SK-N-MC (cell line): ENCODE measurements at regions not wholly inside any gene's neighbourhood (a gene's known extent, or its start where the extent isn't known, plus 50 kb on each side); places are given as distances from the start of the nearest gene placed in this dataset.

Experiments
- DNase-seq: peaks from one replicate; pipeline ENCODE4 v3.0.0-alpha.2; 2011; ENCODE audit warnings: low read depth, low spot score
- H3K27ac ChIP-seq: fragments of 200-600 bp; sonication (generic); 2 replicates; pipeline ENCODE4 v1.5.1; 2016; ENCODE audit warnings: mixed run types
- H3K36me3 ChIP-seq: fragments of 200-600 bp; sonication (generic); 2 replicates; pipeline ENCODE4 v1.6.1; 2017; ENCODE audit warnings: antibody characterized with exemption, low read length, mixed read lengths; ENCODE audit not compliant: insufficient read depth
- H3K4me3 ChIP-seq: fragments of 200-600 bp; sonication (generic); 2 replicates; pipeline ENCODE4 v1.5.1; 2016
- H3K9ac ChIP-seq: fragments of 200-600 bp; sonication (generic); 2 replicates; pipeline ENCODE4 v1.8.0; 2017; ENCODE audit warnings: mixed run types, mixed read lengths; ENCODE audit not compliant: insufficient read length
- H3K9me3 ChIP-seq: fragments of 200-600 bp; sonication (generic); 2 replicates; pipeline ENCODE4 v1.6.1; 2017; ENCODE audit warnings: low read depth, mild to moderate bottlenecking, antibody characterized with exemption, low read length, moderate library complexity, mixed read lengths
- EZH2 ChIP-seq: fragments of 200-600 bp; sonication (generic); IDR thresholded peaks from one replicate; pipeline ENCODE4 v1.6.1; 2017; ENCODE audit warnings: antibody characterized with exemption
- FOXP2 ChIP-seq: optimal IDR thresholded peaks from 2 replicates; pipeline ENCODE3; 2011; ENCODE audit warnings: mild to moderate bottlenecking, moderate library complexity; ENCODE audit not compliant: insufficient read depth; ENCODE audit errors: extremely low read length, control extremely low read depth
- POLR2AphosphoS5 ChIP-seq: IDR thresholded peaks from 2 replicates; pipeline ENCODE4 v1.6.1; 2012; ENCODE audit warnings: mild to moderate bottlenecking, low read depth, low read length, borderline replicate concordance

DNA sequence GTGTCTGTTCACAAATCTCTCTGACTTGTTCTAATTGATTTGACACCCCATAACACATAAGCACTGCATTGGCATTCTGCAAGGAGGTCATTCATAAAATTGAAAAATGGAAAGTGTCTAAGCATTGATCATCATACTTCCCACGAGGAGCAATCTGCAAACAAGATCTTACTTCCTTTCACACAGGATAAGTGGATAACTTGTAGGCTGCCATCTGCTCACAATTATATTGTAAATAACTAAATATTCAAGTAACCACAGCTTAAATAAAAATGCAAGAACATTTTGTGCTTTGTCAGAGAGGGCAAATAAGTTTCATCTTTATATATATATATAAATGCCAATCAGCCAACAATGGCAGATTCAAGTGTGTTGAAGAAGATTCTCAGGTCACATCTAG is 264.8 kb upstream of the ZC3H12C start:
- no peak for DNase-seq
- H3K4me3 ChIP-seq: no peak overlapping the region
- TF ChIP-seq FOXP2: no peak
- TF ChIP-seq EZH2: no peak
- TF ChIP-seq POLR2AphosphoS5: no peak
- H3K9ac ChIP-seq: no peak overlapping the region
- H3K27ac ChIP-seq: no peak overlapping the region
- H3K36me3 ChIP-seq: no peaks in the 10 kb centered on the region
- H3K9me3 ChIP-seq: no peaks in the 10 kb centered on the region

DNA sequence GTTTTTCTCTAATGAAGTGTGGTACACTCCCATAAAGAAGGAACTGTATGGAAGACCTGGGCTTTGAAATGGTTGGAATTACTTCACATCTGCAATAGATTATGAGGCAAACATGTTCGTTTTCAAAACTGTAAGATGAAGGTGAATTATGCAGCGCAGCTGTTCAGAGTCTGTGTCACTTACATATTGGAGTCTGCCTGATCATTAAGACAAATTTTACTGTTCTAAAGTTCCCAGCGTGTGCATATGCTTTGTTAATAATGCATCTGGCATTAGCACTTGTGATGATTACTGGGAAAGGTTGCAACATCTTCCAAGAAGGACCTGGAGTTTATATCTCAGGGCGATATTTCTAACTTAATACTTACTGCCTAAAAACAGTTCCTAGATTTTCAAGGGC is 255.2 kb upstream of the ZC3H12C start:
- TF ChIP-seq EZH2: no peak
- no peak for TF ChIP-seq POLR2AphosphoS5
- TF ChIP-seq FOXP2: no peak
- Histone ChIP-seq H3K9ac (no peak overlapping the region), H3K27ac (peak overlapping the region; percentile 37; the same call in 1 of the 2 replicates), H3K9me3 (no peaks in the 10 kb centered on the region), H3K4me3 (peak overlapping the region; percentile 2), H3K36me3 (no peaks in the 10 kb centered on the region)
- no peak for DNase-seq

DNA sequence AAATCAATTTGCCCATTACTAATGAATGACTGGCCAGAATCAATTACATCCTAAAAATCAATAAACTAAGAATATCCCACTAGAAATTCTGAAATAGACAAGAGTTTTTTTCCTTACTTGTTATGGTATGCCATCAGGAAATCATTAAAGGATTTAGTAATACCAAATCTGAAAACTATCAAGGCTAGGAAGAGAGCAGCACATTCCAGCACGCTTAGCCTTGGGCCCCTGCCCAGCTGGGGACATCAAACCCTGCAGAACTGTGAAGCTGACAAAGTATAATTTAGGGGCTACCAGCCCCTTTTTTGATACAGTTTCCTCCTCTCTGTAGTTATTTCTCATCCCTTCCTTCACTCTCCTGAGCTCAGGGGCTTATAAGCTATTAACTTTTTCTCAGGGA is 247.8 kb upstream of the ZC3H12C start:
- H3K27ac ChIP-seq: peak overlapping the region; percentile 86
- H3K36me3 ChIP-seq: no peaks in the 10 kb centered on the region
- no peak overlapping the region for H3K9ac ChIP-seq
- DNase-seq: no peak
- TF ChIP-seq POLR2AphosphoS5 (no peak), EZH2 (no peak), FOXP2 (no peak)
- H3K9me3 ChIP-seq: no peaks in the 10 kb centered on the region
- peak overlapping the region; percentile 54 for H3K4me3 ChIP-seq

DNA sequence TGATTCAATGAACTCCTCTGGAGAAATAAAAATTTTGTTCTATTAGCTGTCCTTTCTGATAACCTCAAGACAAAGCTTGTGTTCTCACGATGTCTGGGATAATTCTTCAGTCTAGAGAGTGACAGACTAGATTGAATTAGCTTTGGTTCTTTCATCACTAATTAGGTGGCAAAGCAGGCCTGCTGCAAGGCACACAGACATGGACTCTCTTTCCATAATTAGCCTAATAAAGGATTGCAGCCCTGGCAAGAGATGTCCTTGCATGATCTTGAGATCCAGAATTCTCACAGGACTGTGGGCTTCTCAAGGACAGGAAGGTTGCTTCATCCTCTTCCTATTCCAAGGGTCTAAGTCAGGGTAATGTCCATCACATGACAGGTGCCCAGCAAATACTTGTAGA is 245.6 kb upstream of the ZC3H12C start:
- TF ChIP-seq POLR2AphosphoS5: no peak
- TF ChIP-seq FOXP2: no peak
- TF ChIP-seq EZH2: no peak
- Histone ChIP-seq H3K9ac (no peak overlapping the region), H3K4me3 (no peak overlapping the region), H3K9me3 (no peaks in the 10 kb centered on the region), H3K27ac (no peak overlapping the region), H3K36me3 (no peaks in the 10 kb centered on the region)
- DNase-seq: no peak

DNA sequence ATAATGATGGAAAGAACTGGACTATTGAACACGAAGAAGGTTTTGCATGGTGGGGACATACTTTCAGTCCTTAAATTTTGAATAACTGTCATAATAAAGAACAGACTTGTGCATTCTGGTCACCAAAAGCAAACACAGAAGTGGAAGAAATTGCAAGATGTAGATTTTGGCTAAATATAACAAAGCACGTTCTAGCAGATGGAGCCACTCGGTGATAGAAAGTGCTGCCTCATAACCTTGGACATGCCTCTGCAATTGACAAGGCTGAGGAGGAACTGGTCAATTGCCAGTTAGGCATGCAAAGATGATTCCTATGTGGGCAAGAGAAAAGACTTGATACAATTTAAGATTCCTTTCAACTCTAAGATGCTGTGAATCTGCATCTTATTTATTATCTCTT is 244.1 kb upstream of the ZC3H12C start:
- no peak overlapping the region for H3K9ac ChIP-seq
- no peak overlapping the region for H3K4me3 ChIP-seq
- no peak overlapping the region for H3K27ac ChIP-seq
- no peaks in the 10 kb centered on the region for H3K9me3 ChIP-seq
- no peak for DNase-seq
- H3K36me3 ChIP-seq: no peaks in the 10 kb centered on the region
- no peak for TF ChIP-seq EZH2
- no peak for TF ChIP-seq POLR2AphosphoS5
- TF ChIP-seq FOXP2: no peak

DNA sequence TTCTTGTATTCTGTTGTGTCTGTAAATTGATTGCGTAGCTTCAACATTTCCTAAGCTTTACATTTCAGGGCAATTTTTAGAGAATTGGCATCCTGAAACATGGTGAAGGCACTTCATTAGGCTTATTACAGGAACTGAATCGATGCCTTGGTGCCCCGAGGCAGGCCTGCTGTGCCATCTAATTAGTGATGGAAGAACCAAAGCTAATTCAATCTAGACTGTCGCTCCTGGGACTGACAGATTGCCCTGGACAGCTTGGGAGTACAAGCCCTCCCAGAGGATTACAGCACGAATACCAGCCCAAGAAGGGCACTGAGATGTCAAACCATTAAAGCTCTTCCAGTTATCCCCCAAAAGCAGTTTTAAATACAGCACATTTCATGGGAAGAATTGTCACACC is 243.2 kb upstream of the ZC3H12C start:
- Histone ChIP-seq H3K4me3 (0 out of 2 replicates have a peak overlapping the region, but pooled peaks have one; percentile 22), H3K27ac (no peak overlapping the region), H3K9ac (no peak overlapping the region), H3K36me3 (no peaks in the 10 kb centered on the region), H3K9me3 (no peaks in the 10 kb centered on the region)
- DNase-seq: no peak
- TF ChIP-seq POLR2AphosphoS5: no peak
- TF ChIP-seq EZH2: no peak
- TF ChIP-seq FOXP2: no peak

DNA sequence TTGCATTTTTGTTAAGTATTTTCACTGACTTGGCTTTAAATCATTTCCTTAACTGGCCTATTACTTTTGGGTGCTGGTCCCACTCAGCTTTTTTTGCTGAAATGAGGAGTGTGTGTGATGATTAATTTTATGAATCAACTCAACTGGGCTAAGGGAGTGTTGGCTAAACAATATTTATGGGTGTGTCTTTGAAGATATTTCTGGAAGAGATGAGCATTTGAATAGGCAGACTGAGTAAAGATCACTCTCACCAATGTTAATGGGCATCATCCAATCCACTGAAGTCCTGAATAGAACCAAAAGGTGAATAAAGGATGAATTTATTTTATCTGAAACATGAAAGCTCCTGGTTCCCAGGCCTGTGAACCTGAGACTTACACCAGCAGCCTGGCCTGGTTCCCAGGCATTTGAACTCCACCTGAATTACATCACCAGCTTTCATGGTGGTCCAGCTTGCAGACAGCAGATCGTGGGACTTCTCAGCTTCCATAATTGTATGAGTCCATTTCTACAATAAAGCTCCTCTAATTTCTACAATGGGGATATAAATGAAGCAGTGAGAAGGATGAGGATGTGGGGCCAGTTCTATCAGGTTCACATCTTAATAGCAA is 241.3 kb upstream of the ZC3H12C start:
- Histone ChIP-seq H3K27ac (no peak overlapping the region), H3K9ac (no peak overlapping the region), H3K36me3 (no peaks in the 10 kb centered on the region), H3K4me3 (no peak overlapping the region), H3K9me3 (no peaks in the 10 kb centered on the region)
- no peak for DNase-seq
- TF ChIP-seq FOXP2 (no peak), POLR2AphosphoS5 (no peak), EZH2 (no peak)

DNA sequence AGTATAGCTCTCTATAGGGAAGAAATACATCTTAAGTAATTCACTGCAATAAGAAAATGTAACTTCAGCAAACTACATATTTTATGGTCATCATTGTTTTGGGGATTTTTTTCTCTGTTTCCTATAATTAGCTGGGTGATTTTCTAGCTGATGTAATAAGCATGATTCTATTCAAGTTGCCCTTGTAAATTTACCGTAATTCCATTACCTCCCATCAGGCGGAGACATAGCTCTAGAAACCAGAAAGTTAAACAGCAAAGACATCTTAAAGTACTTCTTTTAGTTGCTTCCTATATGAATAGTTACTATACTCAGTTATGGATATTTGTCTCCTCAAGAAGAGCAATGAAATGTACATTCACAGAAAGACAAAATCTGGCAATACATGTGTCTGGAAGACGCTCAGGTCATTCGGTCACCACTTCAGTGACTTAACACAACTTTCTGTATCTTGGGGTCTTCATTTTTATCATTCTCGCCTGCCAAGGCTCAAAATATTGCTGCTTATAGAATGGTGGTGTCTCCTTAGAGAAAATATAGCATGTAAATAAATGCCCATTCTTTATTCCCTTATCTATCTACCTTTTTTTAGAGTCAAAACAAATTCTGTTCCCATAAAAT is 239.9 kb upstream of the ZC3H12C start:
- Histone ChIP-seq H3K4me3 (no peak overlapping the region), H3K9me3 (no peaks in the 10 kb centered on the region), H3K9ac (peak overlapping the region; percentile 25), H3K36me3 (no peaks in the 10 kb centered on the region), H3K27ac (peak overlapping the region; percentile 54; the same call in 1 of the 2 replicates)
- TF ChIP-seq EZH2 (no peak), POLR2AphosphoS5 (no peak), FOXP2 (no peak)
- peak; percentile 89 for DNase-seq
